HepG2 (cell line): ENCODE measurements at regions not wholly inside any gene's neighbourhood (a gene's known extent, or its start where the extent isn't known, plus 50 kb on each side); places are given as distances from the start of the nearest gene placed in this dataset.
A peak's percentile ranks its signal among the peaks of the same experiment; 100 is the strongest.

Source experiments
- GPN1 ChIP-seq: sonication (generic); formaldehyde crosslinking; IDR thresholded peaks from 2 replicates; pipeline ENCODE4 v1.5.1; 2020; ENCODE audit warnings: missing genetic modification reagents, borderline replicate concordance
- MBNL3 ChIP-seq: fragments of 250-450 bp; sonication (Bioruptor Pico); conservative IDR thresholded peaks from 2 replicates; pipeline ENCODE4 v1.8.0; 2022; ENCODE audit warnings: mild to moderate bottlenecking, inconsistent platforms
- MXI1 ChIP-seq: IDR thresholded peaks from 3 replicates; pipeline ENCODE4 v1.6.1; 2012; ENCODE audit warnings: low read depth, low read length, inconsistent platforms, borderline replicate concordance
- NPAS2 ChIP-seq: sonication (generic); formaldehyde crosslinking; IDR thresholded peaks from 2 replicates; pipeline ENCODE4 v1.8.0; 2022; ENCODE audit warnings: mild to moderate bottlenecking, missing genetic modification reagents, borderline replicate concordance
- RBAK ChIP-seq: sonication (generic); formaldehyde crosslinking; IDR thresholded peaks from 2 replicates; pipeline ENCODE4 v1.5.1; 2020; ENCODE audit warnings: mild to moderate bottlenecking, missing genetic modification reagents
- REST ChIP-seq, 2 experiments: IDR thresholded peaks; 2 replicates each; pipeline ENCODE4 v1.6.1; 2011 to 2012; ENCODE audit warnings: low read length in 2 of 2, borderline replicate concordance in 1 of 2, low read depth in 1 of 2, mild to moderate bottlenecking in 1 of 2, moderate library complexity in 1 of 2
- SAP130 ChIP-seq: IDR thresholded peaks from 2 replicates; pipeline ENCODE4 v1.6.1; 2016; ENCODE audit warnings: low read depth
- SMARCE1 ChIP-seq: fragments of 450-650 bp; IDR thresholded peaks from 2 replicates; pipeline ENCODE4 v1.6.1; 2017; ENCODE audit warnings: borderline replicate concordance
- THAP9 ChIP-seq: sonication (generic); formaldehyde crosslinking; IDR thresholded peaks from 2 replicates; pipeline ENCODE4; 2020; ENCODE audit warnings: missing genetic modification reagents, mild to moderate bottlenecking, borderline replicate concordance
- ZFP90 ChIP-seq: sonication (generic); formaldehyde crosslinking; IDR thresholded peaks from 2 replicates; pipeline ENCODE4 v1.8.0; 2022; ENCODE audit warnings: missing genetic modification reagents, mild to moderate bottlenecking, inconsistent platforms, borderline replicate concordance
- ZHX1 ChIP-seq: sonication (generic); formaldehyde crosslinking; IDR thresholded peaks from 2 replicates; pipeline ENCODE4 v1.8.1; 2022; ENCODE audit warnings: low read depth, mild to moderate bottlenecking, missing genetic modification reagents
- ZMYM3 ChIP-seq: sonication (generic); formaldehyde crosslinking; IDR thresholded peaks from 2 replicates; pipeline ENCODE4 v1.5.1; 2020; ENCODE audit warnings: mild to moderate bottlenecking, missing genetic modification reagents
- ZNF18 ChIP-seq: sonication (generic); formaldehyde crosslinking; IDR thresholded peaks from 2 replicates; pipeline ENCODE4 v1.8.0; 2022; ENCODE audit warnings: mild to moderate bottlenecking, missing genetic modification reagents; ENCODE audit not compliant: insufficient replicate concordance
- ZNF253 ChIP-seq: sonication (generic); formaldehyde crosslinking; IDR thresholded peaks from 2 replicates; pipeline ENCODE4 v1.8.0; 2022; ENCODE audit warnings: mild to moderate bottlenecking, missing genetic modification reagents, borderline replicate concordance
- ZNF354B ChIP-seq: sonication (generic); formaldehyde crosslinking; IDR thresholded peaks from 2 replicates; pipeline ENCODE4 v1.8.0; 2022; ENCODE audit warnings: mild to moderate bottlenecking, missing genetic modification reagents
- ZNF431 ChIP-seq: sonication (generic); formaldehyde crosslinking; IDR thresholded peaks from 2 replicates; pipeline ENCODE4 v1.9.0; 2022; ENCODE audit warnings: missing genetic modification reagents, low read depth, mild to moderate bottlenecking, borderline replicate concordance
- ZNF703 ChIP-seq: sonication (generic); formaldehyde crosslinking; IDR thresholded peaks from 2 replicates; pipeline ENCODE4 v1.5.1; 2020; ENCODE audit warnings: missing genetic modification reagents, mild to moderate bottlenecking, moderate library complexity, borderline replicate concordance
- ZNF773 ChIP-seq: sonication (generic); formaldehyde crosslinking; IDR thresholded peaks from 2 replicates; pipeline ENCODE4 v1.4.0; 2020; ENCODE audit warnings: missing genetic modification reagents, borderline replicate concordance

GRCh38 chr15:62886431-62887071, 156.0 kb upstream of the TPM1 start (continued):
- TF ChIP-seq THAP9 (peak; percentile 26; the same call in 1 of the 2 replicates), ZNF354B (CRISPR knock-in tag) (no peak), NPAS2 (CRISPR knock-in tag) (no peak), RBAK (CRISPR knock-in tag) (no peak), MXI1 (peak; percentile 22; the same call in 1 of the 3 replicates), ZHX1 (peak; percentile 82; the same call in 1 of the 2 replicates), ZNF431 (CRISPR knock-in tag) (no peak), GPN1 (CRISPR knock-in tag) (no peak), ZNF18 (no peak), ZNF253 (no peak), SAP130 (CRISPR knock-in tag) (peak; percentile 61), ZNF703 (CRISPR knock-in tag) (no peak), SMARCE1 (no peak), ZMYM3 (peak; percentile 90), ZNF773 (no peak), REST (IDR thresholded peaks at IDR 0.05; ENCODE audit: borderline replicate concordance in 1 of 2, low read depth in 1 of 2, low read length in 2 of 2) (no peak; a peak in 1 of 4 replicates), ZFP90 (peak; percentile 85; the same call in 1 of the 2 replicates), MBNL3 (CRISPR knock-in tag) (no peak)
